ENCODE measurements at regions not wholly inside any gene's neighbourhood (a gene's known extent, or its start where the extent isn't known, plus 50 kb on each side); places are given as distances from the start of the nearest gene placed in this dataset.

DNA sequence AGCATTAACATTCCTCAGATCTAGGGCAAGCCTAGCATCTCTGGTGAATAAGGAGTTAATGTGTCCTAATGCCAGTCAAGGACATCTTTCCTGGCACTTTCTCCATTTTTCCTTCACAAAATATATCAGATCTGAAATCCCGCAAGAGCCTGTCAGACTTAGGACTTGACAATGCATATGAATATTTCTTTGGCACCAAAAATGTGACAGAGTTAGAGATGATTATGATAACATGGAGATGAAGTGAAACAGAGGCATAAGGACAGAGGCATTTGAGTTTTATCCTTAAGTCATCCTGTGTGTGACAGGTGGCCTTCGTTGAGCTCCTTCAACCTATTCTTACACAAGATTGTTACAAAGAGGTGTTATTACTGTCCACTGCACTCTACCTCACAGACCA, 388.0 kb downstream of the EMP1 start:
- no peak overlapping the region for H3K4me3 ChIP-seq (ENCODE audit: low read depth, low read length)
- TF ChIP-seq, protein P1, sequence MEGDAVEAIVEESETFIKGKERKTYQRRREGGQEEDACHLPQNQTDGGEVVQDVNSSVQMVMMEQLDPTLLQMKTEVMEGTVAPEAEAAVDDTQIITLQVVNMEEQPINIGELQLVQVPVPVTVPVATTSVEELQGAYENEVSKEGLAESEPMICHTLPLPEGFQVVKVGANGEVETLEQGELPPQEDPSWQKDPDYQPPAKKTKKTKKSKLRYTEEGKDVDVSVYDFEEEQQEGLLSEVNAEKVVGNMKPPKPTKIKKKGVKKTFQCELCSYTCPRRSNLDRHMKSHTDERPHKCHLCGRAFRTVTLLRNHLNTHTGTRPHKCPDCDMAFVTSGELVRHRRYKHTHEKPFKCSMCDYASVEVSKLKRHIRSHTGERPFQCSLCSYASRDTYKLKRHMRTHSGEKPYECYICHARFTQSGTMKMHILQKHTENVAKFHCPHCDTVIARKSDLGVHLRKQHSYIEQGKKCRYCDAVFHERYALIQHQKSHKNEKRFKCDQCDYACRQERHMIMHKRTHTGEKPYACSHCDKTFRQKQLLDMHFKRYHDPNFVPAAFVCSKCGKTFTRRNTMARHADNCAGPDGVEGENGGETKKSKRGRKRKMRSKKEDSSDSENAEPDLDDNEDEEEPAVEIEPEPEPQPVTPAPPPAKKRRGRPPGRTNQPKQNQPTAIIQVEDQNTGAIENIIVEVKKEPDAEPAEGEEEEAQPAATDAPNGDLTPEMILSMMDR (IDR thresholded peaks at IDR 0.05; ENCODE audit: insufficient read depth, low read depth, low read length), result no peak
- DNase-seq (ENCODE audit: low read depth), result no peak

DNA sequence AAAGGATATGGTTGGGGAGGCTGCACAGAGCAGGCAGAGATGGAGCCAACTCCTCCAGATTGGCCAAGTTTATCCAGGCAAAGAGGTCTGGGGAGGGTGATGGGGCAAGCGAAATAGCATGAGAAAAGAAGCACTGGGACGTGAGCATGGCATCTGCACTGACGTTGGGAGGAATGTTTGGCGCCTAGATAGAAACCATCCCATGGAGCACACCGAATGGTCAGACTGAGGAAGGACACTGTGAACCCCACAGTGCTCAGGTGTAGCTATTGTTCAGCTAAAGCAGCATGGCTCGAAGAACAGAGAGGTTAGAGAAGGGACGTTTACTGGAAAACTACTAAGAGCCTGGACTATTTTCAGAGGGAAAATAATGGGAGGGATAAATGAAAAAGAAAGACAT, 387.1 kb downstream of the EMP1 start:
- TF ChIP-seq, protein P1 (IDR thresholded peaks at IDR 0.05; ENCODE audit: insufficient read depth, low read depth, low read length), result no peak
- no peak overlapping the region for H3K4me3 ChIP-seq (ENCODE audit: low read depth, low read length)
- DNase-seq (ENCODE audit: low read depth), result no peak

DNA sequence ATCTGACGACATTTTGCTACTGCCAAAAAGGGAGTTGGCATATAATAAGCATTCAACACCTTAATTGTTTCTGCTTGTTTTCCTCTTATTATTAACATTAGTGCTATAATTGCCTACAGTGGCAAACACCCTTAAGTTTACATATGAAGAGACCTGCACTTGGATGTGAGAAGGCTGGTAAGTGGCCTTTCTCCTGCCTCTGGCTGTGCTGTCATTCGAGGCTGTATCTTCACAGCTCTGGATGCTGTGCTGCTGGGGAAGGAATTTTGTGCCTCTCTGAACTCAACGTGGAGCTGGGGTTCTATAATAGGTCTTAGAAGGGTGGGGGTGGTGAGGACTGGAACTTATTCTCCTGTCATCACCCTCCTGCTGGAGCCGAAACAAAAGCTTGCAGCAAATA, 385.9 kb downstream of the EMP1 start:
- no peak for DNase-seq (ENCODE audit: low read depth)
- no peak overlapping the region for H3K4me3 ChIP-seq (ENCODE audit: low read depth, low read length)
- TF ChIP-seq, protein P1 (IDR thresholded peaks at IDR 0.05; ENCODE audit: insufficient read depth, low read depth, low read length), result no peak

DNA sequence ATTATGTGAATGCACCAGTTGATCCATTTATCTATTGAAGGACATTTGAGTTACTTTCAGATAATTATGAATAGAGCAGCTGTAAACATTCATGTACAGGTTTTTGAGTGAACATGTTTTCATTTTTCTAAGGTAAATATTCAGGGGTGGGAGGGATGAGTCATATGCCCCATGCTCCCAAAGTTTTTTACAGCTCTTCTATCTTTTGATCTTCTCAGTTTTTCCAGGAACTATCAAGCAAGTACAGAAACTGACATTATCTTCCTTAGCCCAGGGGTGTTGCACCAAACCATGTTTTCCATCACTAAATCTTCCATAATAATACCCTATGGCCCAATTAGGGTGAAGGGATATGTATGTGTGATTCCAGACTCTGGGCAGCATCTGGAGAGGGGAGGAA, 384.5 kb downstream of the EMP1 start:
- H3K4me3 ChIP-seq (ENCODE audit: low read depth, low read length), result no peak overlapping the region
- peak; percentile 60 for DNase-seq (ENCODE audit: low read depth)
- TF ChIP-seq, protein P1 (IDR thresholded peaks at IDR 0.05; ENCODE audit: insufficient read depth, low read depth, low read length), result no peak

DNA sequence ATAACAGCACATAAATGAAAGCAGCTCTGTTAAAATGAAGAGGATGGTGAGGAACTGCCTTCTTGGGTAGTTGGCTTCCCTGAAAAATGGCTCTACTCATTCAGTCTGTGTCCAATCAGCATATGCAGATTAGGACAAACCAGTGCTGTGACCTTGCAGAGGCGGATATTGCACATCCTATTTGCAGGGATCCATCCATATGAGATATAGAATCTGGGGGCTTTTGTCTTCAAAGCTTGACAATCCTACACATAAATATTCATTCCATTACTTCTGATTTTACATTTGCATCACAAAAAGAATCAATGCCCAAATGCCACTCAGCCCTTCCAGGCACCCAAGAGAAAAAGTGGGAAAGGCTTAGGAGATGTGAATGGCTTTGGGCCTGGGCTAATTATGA, 383.7 kb downstream of the EMP1 start:
- TF ChIP-seq, protein P1 (IDR thresholded peaks at IDR 0.05; ENCODE audit: insufficient read depth, low read depth, low read length), result no peak
- no peak for DNase-seq (ENCODE audit: low read depth)
- no peak overlapping the region for H3K4me3 ChIP-seq (ENCODE audit: low read depth, low read length)

DNA sequence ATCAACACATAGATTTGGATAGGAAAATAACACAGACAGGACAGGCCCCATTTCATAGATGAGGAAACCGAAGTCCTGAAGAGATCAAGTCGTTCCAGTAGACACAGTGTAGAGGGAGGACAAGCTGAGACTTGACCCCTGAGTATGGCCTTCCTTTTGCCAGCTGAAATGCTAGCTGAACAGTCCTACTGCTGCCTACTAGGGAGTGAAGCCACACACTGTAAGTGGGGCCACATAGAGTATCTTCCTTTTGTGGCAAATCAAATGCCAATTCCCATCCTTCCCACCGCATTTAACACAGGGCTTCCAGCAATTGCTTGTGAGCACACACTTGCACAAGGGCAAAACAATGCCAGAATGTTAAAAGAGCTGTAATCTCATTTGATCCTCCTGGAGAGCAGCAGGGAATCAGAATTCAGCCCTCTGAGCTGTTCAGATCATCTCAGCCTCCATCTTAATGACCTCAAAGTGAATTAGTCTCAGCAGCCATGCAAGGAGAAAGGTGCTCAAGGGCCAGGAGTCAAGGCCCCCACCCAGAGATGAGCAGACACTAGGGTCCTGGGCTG, 380.5 kb downstream of the EMP1 start:
- TF ChIP-seq, protein P1 (IDR thresholded peaks at IDR 0.05; ENCODE audit: insufficient read depth, low read depth, low read length), result no peak
- no peak overlapping the region for H3K4me3 ChIP-seq (ENCODE audit: low read depth, low read length)
- DNase-seq (ENCODE audit: low read depth), result no peak

DNA sequence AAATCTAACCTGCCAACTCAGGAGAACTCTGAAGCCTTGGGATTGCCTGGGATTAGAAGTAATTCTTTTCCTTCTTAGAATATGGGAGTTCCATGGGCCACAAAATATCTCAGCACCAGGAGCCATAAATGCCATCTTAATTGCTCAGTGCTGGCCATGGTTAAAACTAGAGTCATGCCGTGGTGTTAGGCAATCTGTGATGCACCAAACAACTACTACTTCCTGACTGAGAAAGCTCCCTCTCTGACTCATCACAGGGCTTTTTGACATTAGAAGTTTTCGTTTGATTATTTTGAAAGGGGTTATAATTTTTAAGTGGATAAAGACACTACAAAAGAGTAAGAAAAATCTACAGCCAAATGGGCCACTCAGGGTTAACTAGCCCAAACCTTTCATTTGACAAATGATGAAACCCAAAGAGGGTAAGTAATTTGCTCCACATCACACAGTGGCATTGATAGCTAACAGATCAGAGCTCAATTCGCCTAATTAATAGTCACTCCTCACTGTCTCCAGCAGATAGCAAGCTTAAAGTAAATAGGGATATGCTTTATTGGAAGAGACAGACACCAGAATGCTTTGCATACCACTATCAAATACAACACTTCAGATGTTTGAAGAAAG, 377.3 kb downstream of the EMP1 start:
- TF ChIP-seq, protein P1 (IDR thresholded peaks at IDR 0.05; ENCODE audit: insufficient read depth, low read depth, low read length), result no peak
- no peak overlapping the region for H3K4me3 ChIP-seq (ENCODE audit: low read depth, low read length)
- peak; percentile 83 for DNase-seq (ENCODE audit: low read depth)
